ENCODE measurements at regions not wholly inside any gene's neighbourhood (a gene's known extent, or its start where the extent isn't known, plus 50 kb on each side); places are given as distances from the start of the nearest gene placed in this dataset.

DNA sequence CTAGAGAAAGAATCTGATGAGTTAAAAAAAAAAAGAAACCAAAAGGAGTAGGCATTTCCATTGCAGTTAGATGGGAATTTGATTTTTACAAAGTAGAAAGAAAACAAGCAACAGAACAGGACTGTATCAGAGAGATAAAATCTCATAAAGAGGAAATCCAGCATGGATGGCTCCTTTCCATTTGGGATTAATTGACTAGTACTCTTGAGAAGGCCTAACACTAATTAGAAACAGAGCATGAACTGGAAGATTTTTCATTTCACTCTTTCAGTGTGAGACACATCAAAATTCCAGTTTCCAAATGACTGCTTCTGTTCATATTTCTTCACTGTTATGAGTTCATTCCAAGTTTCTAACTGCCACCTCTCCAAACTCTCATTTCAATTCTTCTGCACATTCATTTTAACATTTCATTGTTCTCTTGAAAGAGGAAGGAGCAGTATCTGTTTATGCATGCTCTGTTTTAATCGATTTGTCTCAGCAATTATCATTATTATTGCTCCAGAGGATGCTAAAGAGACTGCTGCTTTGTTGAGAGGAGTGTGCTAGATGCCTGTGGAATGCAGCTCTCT, 108.8 kb upstream of the PIEZO2 start:
- TF ChIP-seq, protein P1, sequence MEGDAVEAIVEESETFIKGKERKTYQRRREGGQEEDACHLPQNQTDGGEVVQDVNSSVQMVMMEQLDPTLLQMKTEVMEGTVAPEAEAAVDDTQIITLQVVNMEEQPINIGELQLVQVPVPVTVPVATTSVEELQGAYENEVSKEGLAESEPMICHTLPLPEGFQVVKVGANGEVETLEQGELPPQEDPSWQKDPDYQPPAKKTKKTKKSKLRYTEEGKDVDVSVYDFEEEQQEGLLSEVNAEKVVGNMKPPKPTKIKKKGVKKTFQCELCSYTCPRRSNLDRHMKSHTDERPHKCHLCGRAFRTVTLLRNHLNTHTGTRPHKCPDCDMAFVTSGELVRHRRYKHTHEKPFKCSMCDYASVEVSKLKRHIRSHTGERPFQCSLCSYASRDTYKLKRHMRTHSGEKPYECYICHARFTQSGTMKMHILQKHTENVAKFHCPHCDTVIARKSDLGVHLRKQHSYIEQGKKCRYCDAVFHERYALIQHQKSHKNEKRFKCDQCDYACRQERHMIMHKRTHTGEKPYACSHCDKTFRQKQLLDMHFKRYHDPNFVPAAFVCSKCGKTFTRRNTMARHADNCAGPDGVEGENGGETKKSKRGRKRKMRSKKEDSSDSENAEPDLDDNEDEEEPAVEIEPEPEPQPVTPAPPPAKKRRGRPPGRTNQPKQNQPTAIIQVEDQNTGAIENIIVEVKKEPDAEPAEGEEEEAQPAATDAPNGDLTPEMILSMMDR (IDR thresholded peaks at IDR 0.05), result no peak
- no peak for TF ChIP-seq POLR2AphosphoS5 (IDR thresholded peaks at IDR 0.05)
- no peak for TF ChIP-seq EP300 (IDR thresholded peaks at IDR 0.05)
- TF ChIP-seq POLR2A (IDR thresholded peaks at IDR 0.05), result no peak
